Hematopoietic multipotent progenitor cell treated with erythropoietin and hydrocortisone succinate and interleukin-3 and kit ligand, for 8 days (in vitro differentiated cells): ENCODE measurements at regions not wholly inside any gene's neighbourhood (a gene's known extent, or its start where the extent isn't known, plus 50 kb on each side); places are given as distances from the start of the nearest gene placed in this dataset.
A peak's percentile ranks its signal among the peaks of the same experiment; 100 is the strongest.

Experiments
- DNase-seq: peaks from one replicate; pipeline ENCODE4 v3.0.0-alpha.2; 2015

- no peak for DNase-seq
Measured at GRCh38 chr9:87086221-87086818, 139.0 kb upstream of the GAS1 start.

GRCh38 chr9:87087197-87087596 is 139.9 kb upstream of the GAS1 start:
- DNase-seq, result no peak

GRCh38 chr9:87088192-87088591 is 140.9 kb upstream of the GAS1 start:
- no peak for DNase-seq

- no peak for DNase-seq
Measured at GRCh38 chr9:87088621-87089365, 141.5 kb upstream of the GAS1 start.

- DNase-seq, result no peak
Measured at GRCh38 chr9:87089506-87089905, 142.2 kb upstream of the GAS1 start.

- no peak for DNase-seq
Measured at GRCh38 chr9:87089929-87090328, 142.6 kb upstream of the GAS1 start.

GRCh38 chr9:87093777-87094176 is 146.5 kb upstream of the GAS1 start:
- no peak for DNase-seq

GRCh38 chr9:87095951-87096350 is 148.6 kb upstream of the GAS1 start:
- DNase-seq, result no peak

- DNase-seq, result no peak
Measured at GRCh38 chr9:87096506-87096905, 149.2 kb upstream of the GAS1 start.

- no peak for DNase-seq
Measured at GRCh38 chr9:87097238-87097637, 149.9 kb upstream of the GAS1 start.

- DNase-seq, result no peak
Measured at GRCh38 chr9:87099407-87099806, 152.1 kb upstream of the GAS1 start.

GRCh38 chr9:87100001-87100400 is 152.7 kb upstream of the GAS1 start:
- no peak for DNase-seq

- DNase-seq, result no peak
Measured at GRCh38 chr9:87102126-87102525, 154.8 kb upstream of the GAS1 start.

- peak; percentile 2 for DNase-seq
Measured at GRCh38 chr9:87107072-87107471, 159.8 kb upstream of the GAS1 start.

- no peak for DNase-seq
Measured at GRCh38 chr9:87108661-87109060, 161.4 kb upstream of the GAS1 start.

GRCh38 chr9:87109231-87109631 is 161.9 kb upstream of the GAS1 start:
- DNase-seq, result no peak

GRCh38 chr9:87109851-87110250 is 162.5 kb upstream of the GAS1 start:
- no peak for DNase-seq

- no peak for DNase-seq
Measured at GRCh38 chr9:87111010-87111409, 163.7 kb upstream of the GAS1 start.

GRCh38 chr9:87112656-87113055 is 165.3 kb upstream of the GAS1 start:
- no peak for DNase-seq

GRCh38 chr9:87113874-87114273 is 166.6 kb upstream of the GAS1 start:
- no peak for DNase-seq

- no peak for DNase-seq
Measured at GRCh38 chr9:87115785-87116184, 168.5 kb upstream of the GAS1 start.

- DNase-seq, result no peak
Measured at GRCh38 chr9:87116492-87116891, 169.2 kb upstream of the GAS1 start.

- DNase-seq, result no peak
Measured at GRCh38 chr9:87118594-87118993, 171.3 kb upstream of the GAS1 start.

GRCh38 chr9:87119328-87119881 is 172.1 kb upstream of the GAS1 start:
- no peak for DNase-seq

GRCh38 chr9:87120610-87121009 is 173.3 kb upstream of the GAS1 start:
- no peak for DNase-seq
